Ascending aorta (tissue), 2 donors: ENCODE measurements at regions not wholly inside any gene's neighbourhood (a gene's known extent, or its start where the extent isn't known, plus 50 kb on each side); places are given as distances from the start of the nearest gene placed in this dataset.

Experiments
- DNase-seq, 2 donors: peaks; one replicate each; pipeline ENCODE4 v3.0.0-alpha.2; 2019; ENCODE audit warnings: low spot score in 2 of 2
- H3K27ac ChIP-seq, 2 donors: fragments of 200-600 bp; sonication (generic); one replicate each; pipeline ENCODE4 v1.5.1; 2016 to 2017; ENCODE audit warnings: mild to moderate bottlenecking in 1 of 2
- H3K27me3 ChIP-seq: fragments of 200-600 bp; sonication (generic); one replicate; pipeline ENCODE4 v1.5.1; 2017
- H3K36me3 ChIP-seq, 2 donors: fragments of 200-600 bp; sonication (generic); one replicate each; pipeline ENCODE4 v1.5.1; 2016
- H3K4me1 ChIP-seq, 2 donors: fragments of 200-600 bp; sonication (generic); one replicate each; pipeline ENCODE4 v1.5.1; 2016 to 2017; ENCODE audit warnings: mild to moderate bottlenecking in 1 of 2
- H3K4me3 ChIP-seq, 2 donors: fragments of 200-600 bp; sonication (generic); one replicate each; pipeline ENCODE4 v1.5.1; 2016 to 2017; ENCODE audit warnings: mild to moderate bottlenecking in 1 of 2
- H3K9me3 ChIP-seq, 2 donors: fragments of 200-600 bp; sonication (generic); one replicate each; pipeline ENCODE4 v1.5.1; 2016
- CTCF ChIP-seq, 3 experiments: fragments of 200-600 bp in 2 of 3; fragments of 450-650 bp in 1 of 3; sonication (generic) in 2 of 3; IDR thresholded peaks; one replicate each; pipeline ENCODE4 v1.5.1; 2016 to 2019; ENCODE audit warnings: antibody characterized with exemption in 3 of 3, mild to moderate bottlenecking in 1 of 3, moderate library complexity in 1 of 3
- intact Hi-C: fragments of 100-400 bp; cut with DNase I; formaldehyde crosslinking; loops from one replicate; pipeline ENCODE4 v1.15.1; 2023

- DNase-seq: no peak
- intact Hi-C loops: no loop called here
- no peak overlapping the region for H3K4me3 ChIP-seq
- H3K36me3 ChIP-seq: no peaks in the 10 kb centered on the region
- H3K27ac ChIP-seq: no peak overlapping the region
- no peaks in the 10 kb centered on the region for H3K9me3 ChIP-seq
- no peaks in the 10 kb centered on the region for H3K27me3 ChIP-seq
- TF ChIP-seq CTCF (IDR thresholded peaks at IDR 0.05): no peak
- H3K4me1 ChIP-seq: no peaks in the 10 kb centered on the region
These were observed 65.7 kb upstream of the DGKG start for GRCh38 chr3:186427627-186428281.

GRCh38 chr3:186425788-186426730 lies 64.0 kb upstream of the DGKG start:
- H3K9me3 ChIP-seq: no peaks in the 10 kb centered on the region
- H3K4me1 ChIP-seq: no peaks in the 10 kb centered on the region
- intact Hi-C loops: no loop called here
- no peaks in the 10 kb centered on the region for H3K27me3 ChIP-seq
- no peak overlapping the region for H3K27ac ChIP-seq
- no peak overlapping the region for H3K4me3 ChIP-seq
- H3K36me3 ChIP-seq: no peaks in the 10 kb centered on the region
- TF ChIP-seq CTCF (IDR thresholded peaks at IDR 0.05): no peak
- no peak for DNase-seq

GRCh38 chr3:186421946-186422345 lies 59.9 kb upstream of the DGKG start:
- no peaks in the 10 kb centered on the region for H3K36me3 ChIP-seq
- no peak for TF ChIP-seq CTCF (IDR thresholded peaks at IDR 0.05)
- H3K4me1 ChIP-seq: no peaks in the 10 kb centered on the region
- intact Hi-C loops: no loop called here
- no peak for DNase-seq
- no peaks in the 10 kb centered on the region for H3K27me3 ChIP-seq
- no peak overlapping the region for H3K4me3 ChIP-seq
- no peaks in the 10 kb centered on the region for H3K9me3 ChIP-seq
- no peak overlapping the region for H3K27ac ChIP-seq

- intact Hi-C loops: no loop called here
- Histone ChIP-seq H3K27me3 (no peaks in the 10 kb centered on the region), H3K4me1 (peaks cover 0 to 11% of the 10 kb centered on the region in 2 donors), H3K4me3 (no peak overlapping the region), H3K27ac (no peak overlapping the region), H3K9me3 (no peaks in the 10 kb centered on the region), H3K36me3 (no peaks in the 10 kb centered on the region)
- DNase-seq: no peak
- TF ChIP-seq CTCF (IDR thresholded peaks at IDR 0.05): no peak
These were observed 56.7 kb upstream of the DGKG start for GRCh38 chr3:186418671-186419145.

DNA sequence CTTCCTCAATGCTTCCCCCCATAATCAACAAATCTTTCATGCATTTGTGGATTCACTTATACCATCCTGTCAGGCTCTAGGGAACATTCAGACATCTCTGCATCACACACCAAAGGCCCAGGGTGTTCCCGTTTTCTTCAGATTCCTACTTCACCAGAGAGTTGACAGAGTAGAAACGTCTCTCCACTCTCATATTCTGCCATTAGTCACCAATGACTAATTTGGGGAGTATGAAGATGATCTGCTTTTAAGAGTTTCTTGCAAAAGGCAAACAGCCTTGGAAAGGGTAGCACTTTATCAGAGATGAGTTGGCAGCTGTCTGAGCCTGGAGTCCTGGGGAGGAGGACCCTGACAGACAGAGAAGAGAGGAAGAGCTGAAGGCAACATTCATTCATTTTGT lies 55.8 kb upstream of the DGKG start:
- H3K9me3 ChIP-seq: no peaks in the 10 kb centered on the region
- no peak for TF ChIP-seq CTCF (IDR thresholded peaks at IDR 0.05)
- H3K27me3 ChIP-seq: no peaks in the 10 kb centered on the region
- no peak for DNase-seq
- H3K4me3 ChIP-seq: no peak overlapping the region
- intact Hi-C loops: no loop called here
- H3K36me3 ChIP-seq: no peaks in the 10 kb centered on the region
- peaks cover 0 to 17% of the 10 kb centered on the region in 2 donors for H3K4me1 ChIP-seq
- H3K27ac ChIP-seq: no peak overlapping the region
